SU-DHL-6 (cell line): ENCODE measurements at regions not wholly inside any gene's neighbourhood (a gene's known extent, or its start where the extent isn't known, plus 50 kb on each side); places are given as distances from the start of the nearest gene placed in this dataset.

ENCODE experiments used
- H2AFZ ChIP-seq: fragments of 200-600 bp; sonication (generic); 2 replicates; pipeline ENCODE4 v1.6.1; 2014; ENCODE audit warnings: low read depth, mild to moderate bottlenecking, moderate library complexity, mixed read lengths, antibody characterized with exemption, low read length; ENCODE audit not compliant: severe bottlenecking
- H3F3A ChIP-seq: fragments of 200-600 bp; shearing (Covaris generic); 2 replicates; pipeline ENCODE4 v1.6.0; 2016; ENCODE audit warnings: antibody characterized with exemption, mild to moderate bottlenecking; ENCODE audit not compliant: insufficient read depth
- H3K27ac ChIP-seq: fragments of 200-600 bp; sonication (generic); 2 replicates; pipeline ENCODE4 v1.5.1; 2016; ENCODE audit warnings: low read depth, mild to moderate bottlenecking, low read length, moderate library complexity, mixed read lengths
- H3K27me3 ChIP-seq: fragments of 200-600 bp; sonication (generic), shearing (Covaris generic); 2 replicates; pipeline ENCODE4 v1.6.0; 2014; ENCODE audit warnings: mild to moderate bottlenecking, low read length
- H3K36me3 ChIP-seq: fragments of 200-600 bp; sonication (generic); 2 replicates; pipeline ENCODE4 v1.6.1; 2014; ENCODE audit warnings: mild to moderate bottlenecking, low read length, mixed read lengths
- H3K4me2 ChIP-seq: fragments of 300-600, 200-600 bp; shearing (Covaris generic), sonication (generic); 2 replicates; pipeline ENCODE4 v1.6.0; 2014; ENCODE audit warnings: low read length, low read depth, mild to moderate bottlenecking; ENCODE audit not compliant: poor library complexity, severe bottlenecking
- H3K4me3 ChIP-seq: fragments of 200-600 bp; sonication (generic); 2 replicates; pipeline ENCODE4 v1.5.1; 2014; ENCODE audit warnings: antibody characterized with exemption, low read length, mild to moderate bottlenecking, mixed read lengths; ENCODE audit not compliant: insufficient read depth, poor library complexity, severe bottlenecking
- H3K79me2 ChIP-seq: fragments of 200-600 bp; sonication (generic); 2 replicates; pipeline ENCODE4 v1.6.1; 2014; ENCODE audit warnings: mild to moderate bottlenecking, low read length, moderate library complexity; ENCODE audit not compliant: insufficient read depth
- H3K9ac ChIP-seq: fragments of 200-600 bp; sonication (generic); 2 replicates; pipeline ENCODE4 v1.7.0; 2014; ENCODE audit warnings: mild to moderate bottlenecking, low read length
- H3K9me2 ChIP-seq: fragments of 200-600 bp; sonication (generic); replicated peaks from 2 replicates; pipeline ENCODE4 v1.6.1; 2014; ENCODE audit warnings: low read length; ENCODE audit not compliant: insufficient read depth
- H3K9me3 ChIP-seq: fragments of 200-600 bp; sonication (generic); 2 replicates; pipeline ENCODE4 v1.6.1; 2014; ENCODE audit warnings: low read length, mixed read lengths; ENCODE audit not compliant: insufficient read depth
- H4K20me1 ChIP-seq: fragments of 200-600 bp; sonication (generic); 2 replicates; pipeline ENCODE4 v1.6.1; 2014; ENCODE audit warnings: low read depth, mild to moderate bottlenecking, antibody characterized with exemption, low read length, moderate library complexity, mixed read lengths
- CTCF ChIP-seq: fragments of 200-600 bp; sonication (generic); IDR thresholded peaks from one replicate; pipeline ENCODE4 v1.5.1; 2017; ENCODE audit warnings: antibody characterized with exemption, mild to moderate bottlenecking, low read length, moderate library complexity; ENCODE audit not compliant: insufficient read depth, poor library complexity, severe bottlenecking
- EZH2phosphoT487 ChIP-seq: fragments of 200-600 bp; sonication (generic), shearing (Covaris generic); conservative IDR thresholded peaks from 2 replicates; pipeline ENCODE4 v1.6.1; 2018; ENCODE audit warnings: mild to moderate bottlenecking, antibody characterized with exemption, low read length, moderate library complexity, mixed read lengths

- Histone ChIP-seq H3K9me3 (no peaks in the 10 kb centered on the region), H3K9ac (no peak overlapping the region), H3K4me3 (no peak overlapping the region), H3K79me2 (no peaks in the 10 kb centered on the region), H2AFZ (no peak overlapping the region), H3K27ac (no peak overlapping the region), H3K36me3 (no peaks in the 10 kb centered on the region), H3K27me3 (no peaks in the 10 kb centered on the region), H3K4me2 (no peak overlapping the region), H3K9me2 (no peaks in the 10 kb centered on the region), H4K20me1 (no peaks in the 10 kb centered on the region), H3F3A (no peaks in the 10 kb centered on the region)
- TF ChIP-seq CTCF (no peak), EZH2phosphoT487 (no peak)
Observed at GRCh38 chr4:123096038-123096437, 173.6 kb upstream of the NUDT6 start.

- H3K27me3 ChIP-seq = no peaks in the 10 kb centered on the region
- no peak for TF ChIP-seq CTCF
- no peak for TF ChIP-seq EZH2phosphoT487
- H4K20me1 ChIP-seq = no peaks in the 10 kb centered on the region
- H3K9me3 ChIP-seq = no peaks in the 10 kb centered on the region
- no peak overlapping the region for H3K9ac ChIP-seq
- no peak overlapping the region for H3K4me2 ChIP-seq
- H3K9me2 ChIP-seq = no peaks in the 10 kb centered on the region
- H3F3A ChIP-seq = no peaks in the 10 kb centered on the region
- H3K4me3 ChIP-seq = no peak overlapping the region
- H3K79me2 ChIP-seq = no peaks in the 10 kb centered on the region
- H2AFZ ChIP-seq = no peak overlapping the region
- H3K36me3 ChIP-seq = no peaks in the 10 kb centered on the region
- H3K27ac ChIP-seq = no peak overlapping the region
Observed at GRCh38 chr4:123102897-123103471, 180.6 kb upstream of the NUDT6 start.

- no peaks in the 10 kb centered on the region for H3K9me2 ChIP-seq
- no peak overlapping the region for H3K4me2 ChIP-seq
- no peak overlapping the region for H3K4me3 ChIP-seq
- TF ChIP-seq EZH2phosphoT487 (no peak), CTCF (no peak)
- H4K20me1 ChIP-seq = no peaks in the 10 kb centered on the region
- H3K36me3 ChIP-seq = no peaks in the 10 kb centered on the region
- no peaks in the 10 kb centered on the region for H3K79me2 ChIP-seq
- no peak overlapping the region for H3K9ac ChIP-seq
- no peak overlapping the region for H3K27ac ChIP-seq
- no peak overlapping the region for H2AFZ ChIP-seq
- no peaks in the 10 kb centered on the region for H3F3A ChIP-seq
- no peaks in the 10 kb centered on the region for H3K9me3 ChIP-seq
- H3K27me3 ChIP-seq = no peaks in the 10 kb centered on the region
Observed at GRCh38 chr4:123104310-123105025, 182.1 kb upstream of the NUDT6 start.
